ENCODE measurements at regions not wholly inside any gene's neighbourhood (a gene's known extent, or its start where the extent isn't known, plus 50 kb on each side); places are given as distances from the start of the nearest gene placed in this dataset.

GRCh38 chr7:130896051-130896881 lies 162.3 kb upstream of the KLF14 start:
- DNase-seq (ENCODE audit: low read depth, low spot score), result no peak

- DNase-seq (ENCODE audit: low read depth, low spot score), result peak; percentile 82
Measured at GRCh38 chr7:130896898-130897514, 163.0 kb upstream of the KLF14 start.

- no peak for DNase-seq (ENCODE audit: low read depth, low spot score)
Measured at GRCh38 chr7:130897515-130898419, 163.8 kb upstream of the KLF14 start.

GRCh38 chr7:130899071-130899560 lies 165.1 kb upstream of the KLF14 start:
- no peak for DNase-seq (ENCODE audit: low read depth, low spot score)

GRCh38 chr7:130899638-130900401 lies 165.8 kb upstream of the KLF14 start:
- no peak for DNase-seq (ENCODE audit: low read depth, low spot score)

GRCh38 chr7:130900471-130901076 lies 166.6 kb upstream of the KLF14 start:
- DNase-seq (ENCODE audit: low read depth, low spot score), result no peak

GRCh38 chr7:130901209-130901783 lies 167.3 kb upstream of the KLF14 start:
- peak; percentile 46 for DNase-seq (ENCODE audit: low read depth, low spot score)

GRCh38 chr7:130902755-130903357 lies 168.8 kb upstream of the KLF14 start:
- DNase-seq (ENCODE audit: low read depth, low spot score), result no peak

GRCh38 chr7:130903358-130903974 lies 169.5 kb upstream of the KLF14 start:
- no peak for DNase-seq (ENCODE audit: low read depth, low spot score)

- no peak for DNase-seq (ENCODE audit: low read depth, low spot score)
Measured at GRCh38 chr7:130904031-130904757, 170.2 kb upstream of the KLF14 start.

GRCh38 chr7:130904792-130905191 lies 170.8 kb upstream of the KLF14 start:
- DNase-seq (ENCODE audit: low read depth, low spot score), result no peak

GRCh38 chr7:130906575-130906974 lies 172.6 kb upstream of the KLF14 start:
- DNase-seq (ENCODE audit: low read depth, low spot score), result no peak

- DNase-seq (ENCODE audit: low read depth, low spot score), result no peak
Measured at GRCh38 chr7:130907439-130907838, 173.4 kb upstream of the KLF14 start.

GRCh38 chr7:130908345-130909160 lies 174.5 kb upstream of the KLF14 start:
- DNase-seq (ENCODE audit: low read depth, low spot score), result no peak

GRCh38 chr7:130909161-130909836 lies 175.3 kb upstream of the KLF14 start:
- DNase-seq (ENCODE audit: low read depth, low spot score), result no peak

GRCh38 chr7:130909881-130910672 lies 176.1 kb upstream of the KLF14 start:
- no peak for DNase-seq (ENCODE audit: low read depth, low spot score)

All from ELF-1 (cell line).